ENCODE measurements at regions not wholly inside any gene's neighbourhood (a gene's known extent, or its start where the extent isn't known, plus 50 kb on each side); places are given as distances from the start of the nearest gene placed in this dataset.

- Mint-ChIP-seq H3K4me1 (ENCODE audit: low read depth, unreplicated experiment) (peaks cover 14% of the 10 kb centered on the region), H3K36me3 (ENCODE audit: insufficient read depth, unreplicated experiment) (no peaks in the 10 kb centered on the region), H3K27me3 (ENCODE audit: unreplicated experiment) (no peaks in the 10 kb centered on the region), H3K27ac (ENCODE audit: unreplicated experiment) (no peak overlapping the region), H3K4me3 (ENCODE audit: low read depth, unreplicated experiment) (no peak overlapping the region), H3K9me3 (ENCODE audit: low read depth, unreplicated experiment) (no peaks in the 10 kb centered on the region)
- no peak for DNase-seq
- no peak for TF ChIP-seq CTCF (IDR thresholded peaks at IDR 0.05; ENCODE audit: unreplicated experiment)
- BruUV-seq (replicated peaks) = no TSS peak
- CTCF ChIA-PET = interaction anchor here (1.5 kb wide), 1 partner anchor 18 kb away, joined by 3 read pairs; no protein-coding TSS in a partner anchor
- intact Hi-C loops (cut with micrococcal nuclease; ENCODE audit: unreplicated experiment) = no loop called here
These were observed 288.0 kb downstream of the ADGB start for GRCh38 chr6:146886587-146887446.

DNA sequence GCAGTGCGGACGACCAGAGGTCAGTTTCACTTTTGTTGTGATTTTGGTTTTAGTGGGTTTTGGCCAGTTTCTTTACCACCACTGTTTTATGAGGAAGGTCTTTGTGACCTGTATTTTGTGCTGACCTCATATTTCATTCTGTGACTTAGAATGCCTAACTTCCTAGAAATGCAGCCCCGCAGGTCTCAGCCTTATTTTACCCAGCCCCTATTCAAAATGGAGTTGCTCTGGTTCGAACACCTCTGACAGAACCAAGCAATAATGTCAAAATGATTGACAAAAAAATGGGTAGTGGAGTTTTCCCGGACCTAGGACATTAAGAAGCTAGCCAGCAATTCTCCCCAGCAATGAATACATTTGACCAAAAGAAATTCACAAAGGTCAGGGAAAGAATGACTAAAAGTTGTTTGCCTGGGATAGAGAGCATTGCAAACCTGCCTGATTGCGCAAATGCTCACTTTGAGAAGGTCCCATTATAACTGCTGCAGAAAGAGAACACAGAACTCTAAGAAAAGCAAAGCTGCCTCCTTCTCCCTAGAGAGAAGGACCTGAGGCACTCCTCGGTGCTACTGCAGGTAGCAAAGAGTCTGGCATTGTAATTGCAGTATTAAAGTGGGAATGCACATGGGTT lies 288.8 kb downstream of the ADGB start:
- Mint-ChIP-seq H3K9me3 (ENCODE audit: low read depth, unreplicated experiment) (no peaks in the 10 kb centered on the region), H3K4me3 (ENCODE audit: low read depth, unreplicated experiment) (no peak overlapping the region), H3K4me1 (ENCODE audit: low read depth, unreplicated experiment) (peaks cover 9% of the 10 kb centered on the region), H3K36me3 (ENCODE audit: insufficient read depth, unreplicated experiment) (no peaks in the 10 kb centered on the region), H3K27ac (ENCODE audit: unreplicated experiment) (no peak overlapping the region), H3K27me3 (ENCODE audit: unreplicated experiment) (no peaks in the 10 kb centered on the region)
- BruUV-seq (replicated peaks) = no TSS peak
- intact Hi-C loops (cut with micrococcal nuclease; ENCODE audit: unreplicated experiment) = no loop called here
- no peak for TF ChIP-seq CTCF (IDR thresholded peaks at IDR 0.05; ENCODE audit: unreplicated experiment)
- CTCF ChIA-PET = no interaction called here
- DNase-seq = no peak

- intact Hi-C loops (cut with micrococcal nuclease; ENCODE audit: unreplicated experiment) = no loop called here
- Mint-ChIP-seq H3K27ac (ENCODE audit: unreplicated experiment) (no peak overlapping the region), H3K27me3 (ENCODE audit: unreplicated experiment) (peaks cover 4% of the 10 kb centered on the region), H3K4me1 (ENCODE audit: low read depth, unreplicated experiment) (peaks cover 8% of the 10 kb centered on the region), H3K9me3 (ENCODE audit: low read depth, unreplicated experiment) (no peaks in the 10 kb centered on the region), H3K4me3 (ENCODE audit: low read depth, unreplicated experiment) (no peak overlapping the region), H3K36me3 (ENCODE audit: insufficient read depth, unreplicated experiment) (no peaks in the 10 kb centered on the region)
- DNase-seq = no peak
- TF ChIP-seq CTCF (IDR thresholded peaks at IDR 0.05; ENCODE audit: unreplicated experiment) = no peak
- CTCF ChIA-PET = no interaction called here
- no TSS peak for BruUV-seq (replicated peaks)
These were observed 290.5 kb downstream of the ADGB start for GRCh38 chr6:146889303-146889702.

- Mint-ChIP-seq H3K36me3 (ENCODE audit: insufficient read depth, unreplicated experiment) (no peaks in the 10 kb centered on the region), H3K4me1 (ENCODE audit: low read depth, unreplicated experiment) (no peaks in the 10 kb centered on the region), H3K27me3 (ENCODE audit: unreplicated experiment) (peaks cover 12% of the 10 kb centered on the region), H3K9me3 (ENCODE audit: low read depth, unreplicated experiment) (peaks cover 6% of the 10 kb centered on the region), H3K27ac (ENCODE audit: unreplicated experiment) (no peak overlapping the region), H3K4me3 (ENCODE audit: low read depth, unreplicated experiment) (no peak overlapping the region)
- no TSS peak for BruUV-seq (replicated peaks)
- no peak for DNase-seq
- CTCF ChIA-PET = no interaction called here
- no peak for TF ChIP-seq CTCF (IDR thresholded peaks at IDR 0.05; ENCODE audit: unreplicated experiment)
- intact Hi-C loops (cut with micrococcal nuclease; ENCODE audit: unreplicated experiment) = no loop called here
These were observed 291.4 kb downstream of the ADGB start for GRCh38 chr6:146890172-146890571.
